Tibial nerve (tissue), 4 donors: ENCODE measurements at regions not wholly inside any gene's neighbourhood (a gene's known extent, or its start where the extent isn't known, plus 50 kb on each side); places are given as distances from the start of the nearest gene placed in this dataset.

Source experiments
- DNase-seq, 2 donors: peaks; one replicate each; pipeline ENCODE4 v3.0.0-alpha.2; 2019; ENCODE audit warnings: low spot score in 2 of 2
- H3K27ac ChIP-seq, 4 donors: fragments of 200-600 bp; sonication (generic) in 3 of 4; one replicate each; pipeline ENCODE4 v1.5.1; 2017 to 2019; ENCODE audit warnings: mild to moderate bottlenecking in 1 of 4
- H3K27me3 ChIP-seq, 2 donors: fragments of 200-600 bp; sonication (generic) in 1 of 2; one replicate each; pipeline versions ENCODE4 v1.5.1 to v1.6.0; 2017 to 2019
- H3K36me3 ChIP-seq, 3 donors: fragments of 200-600 bp; sonication (generic); one replicate each; pipeline ENCODE4 v1.5.1; 2018 to 2019
- H3K4me1 ChIP-seq, 4 donors: fragments of 200-600 bp; sonication (generic) in 3 of 4; one replicate each; pipeline ENCODE4 v1.5.1; 2017 to 2019
- H3K4me3 ChIP-seq, 4 donors: fragments of 200-600 bp; sonication (generic) in 3 of 4; one replicate each; pipeline ENCODE4 v1.5.1; 2017 to 2019; ENCODE audit warnings: mild to moderate bottlenecking in 1 of 4, moderate library complexity in 1 of 4
- H3K9me3 ChIP-seq, 4 donors: fragments of 200-600 bp; sonication (generic) in 3 of 4; one replicate each; pipeline ENCODE4 v1.5.1; 2017 to 2019
- EP300 ChIP-seq, 2 donors: sonication (generic); formaldehyde crosslinking; IDR thresholded peaks; one replicate each; pipeline ENCODE4 v1.6.1; 2017; ENCODE audit warnings: antibody characterized with exemption in 2 of 2, mild to moderate bottlenecking in 1 of 2
- POLR2A ChIP-seq, 2 donors: fragments of 450-650 bp; IDR thresholded peaks; one replicate each; pipeline ENCODE4 v1.6.1; 2017; ENCODE audit warnings: antibody characterized with exemption in 2 of 2, mild to moderate bottlenecking in 2 of 2, moderate library complexity in 2 of 2
- WGBS, 2 donors: methylation state at CpG; one replicate each; pipeline ENCODE4 v1.1.5; 2018; 5-methylcytosine and 5-hydroxymethylcytosine counted together
- TF ChIP-seq, protein P1 (sequence below), 5 experiments: fragments of 200-600 bp in 3 of 5; fragments of 450-650 bp in 2 of 5; sonication (generic) in 3 of 5; IDR thresholded peaks; one replicate each; pipeline ENCODE4 v1.5.1; 2016 to 2019; ENCODE audit warnings: antibody characterized with exemption in 5 of 5, mild to moderate bottlenecking in 3 of 5, moderate library complexity in 2 of 5

DNA sequence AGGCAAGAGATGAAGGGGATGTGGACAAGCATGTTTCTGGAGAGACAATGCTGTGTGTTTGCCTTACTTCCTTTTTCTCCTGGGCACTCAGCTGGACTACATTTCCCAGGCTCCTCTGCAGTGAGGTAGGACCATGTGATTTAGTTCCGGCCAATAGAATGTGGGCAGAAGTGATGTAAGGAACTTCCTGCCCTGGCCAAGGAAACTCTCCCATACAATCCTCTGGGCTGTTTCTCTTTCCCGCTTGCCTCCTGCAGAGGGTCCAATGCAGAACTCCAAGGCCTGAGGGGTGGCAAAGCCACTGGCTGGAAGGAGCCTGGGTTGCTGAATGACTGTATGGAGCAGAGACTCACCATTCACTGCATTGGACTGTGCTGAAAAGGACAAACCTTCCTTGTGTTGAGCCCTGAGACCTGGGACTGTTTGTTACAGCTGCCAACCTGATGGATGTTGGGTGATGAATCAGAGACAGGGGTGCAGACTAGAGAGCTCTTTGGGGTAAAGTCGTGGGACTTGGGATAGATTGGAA is 82.7 kb upstream of the SLC6A6 start:
- DNase-seq, result no peak
- H3K27ac ChIP-seq, result no peak overlapping the region
- H3K9me3 ChIP-seq, result peaks cover 0 to 15% (median 0%) of the 10 kb centered on the region in 4 donors
- 69 to 72% methylated on average over 3 of the region's 3 CpGs for WGBS, 2 donors
- H3K4me3 ChIP-seq, result no peak overlapping the region
- TF ChIP-seq, protein P1, sequence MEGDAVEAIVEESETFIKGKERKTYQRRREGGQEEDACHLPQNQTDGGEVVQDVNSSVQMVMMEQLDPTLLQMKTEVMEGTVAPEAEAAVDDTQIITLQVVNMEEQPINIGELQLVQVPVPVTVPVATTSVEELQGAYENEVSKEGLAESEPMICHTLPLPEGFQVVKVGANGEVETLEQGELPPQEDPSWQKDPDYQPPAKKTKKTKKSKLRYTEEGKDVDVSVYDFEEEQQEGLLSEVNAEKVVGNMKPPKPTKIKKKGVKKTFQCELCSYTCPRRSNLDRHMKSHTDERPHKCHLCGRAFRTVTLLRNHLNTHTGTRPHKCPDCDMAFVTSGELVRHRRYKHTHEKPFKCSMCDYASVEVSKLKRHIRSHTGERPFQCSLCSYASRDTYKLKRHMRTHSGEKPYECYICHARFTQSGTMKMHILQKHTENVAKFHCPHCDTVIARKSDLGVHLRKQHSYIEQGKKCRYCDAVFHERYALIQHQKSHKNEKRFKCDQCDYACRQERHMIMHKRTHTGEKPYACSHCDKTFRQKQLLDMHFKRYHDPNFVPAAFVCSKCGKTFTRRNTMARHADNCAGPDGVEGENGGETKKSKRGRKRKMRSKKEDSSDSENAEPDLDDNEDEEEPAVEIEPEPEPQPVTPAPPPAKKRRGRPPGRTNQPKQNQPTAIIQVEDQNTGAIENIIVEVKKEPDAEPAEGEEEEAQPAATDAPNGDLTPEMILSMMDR (IDR thresholded peaks at IDR 0.05), result no peak
- TF ChIP-seq EP300 (IDR thresholded peaks at IDR 0.05) (no peak), POLR2A (IDR thresholded peaks at IDR 0.05) (no peak)
- H3K36me3 ChIP-seq, result no peaks in the 10 kb centered on the region
- H3K27me3 ChIP-seq, result peaks cover 0 to 2% of the 10 kb centered on the region in 2 donors
- H3K4me1 ChIP-seq, result no peaks in the 10 kb centered on the region

DNA sequence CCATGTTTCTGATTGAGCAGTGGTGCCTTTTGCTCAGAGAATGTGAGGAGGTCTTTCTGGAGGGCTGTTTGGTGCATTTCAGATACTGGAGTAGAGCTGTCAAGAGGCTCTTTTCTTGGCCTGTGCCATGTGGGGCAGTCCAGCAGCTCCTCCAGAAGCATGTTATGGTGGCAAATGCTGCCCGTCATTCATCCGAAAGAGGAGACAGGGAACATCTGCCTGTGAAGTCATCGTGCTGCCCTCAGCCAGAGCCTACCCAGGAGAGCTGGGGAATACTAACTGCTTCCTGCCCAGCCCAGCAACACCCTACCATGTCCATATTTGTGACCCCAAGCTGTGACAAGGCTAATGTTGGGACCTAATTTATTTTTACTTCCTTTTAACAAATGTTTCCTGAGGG is 82.2 kb upstream of the SLC6A6 start:
- Histone ChIP-seq H3K36me3 (no peaks in the 10 kb centered on the region), H3K9me3 (peaks cover 0 to 15% (median 0%) of the 10 kb centered on the region in 4 donors), H3K4me3 (no peak overlapping the region), H3K4me1 (no peaks in the 10 kb centered on the region), H3K27ac (no peak overlapping the region), H3K27me3 (peaks cover 0 to 2% of the 10 kb centered on the region in 2 donors)
- 96 to 98% methylated on average over 3 of the region's 3 CpGs for WGBS, 2 donors
- TF ChIP-seq POLR2A (IDR thresholded peaks at IDR 0.05) (no peak), EP300 (IDR thresholded peaks at IDR 0.05) (no peak)
- TF ChIP-seq, protein P1 (IDR thresholded peaks at IDR 0.05), result no peak
- DNase-seq, result no peak

DNA sequence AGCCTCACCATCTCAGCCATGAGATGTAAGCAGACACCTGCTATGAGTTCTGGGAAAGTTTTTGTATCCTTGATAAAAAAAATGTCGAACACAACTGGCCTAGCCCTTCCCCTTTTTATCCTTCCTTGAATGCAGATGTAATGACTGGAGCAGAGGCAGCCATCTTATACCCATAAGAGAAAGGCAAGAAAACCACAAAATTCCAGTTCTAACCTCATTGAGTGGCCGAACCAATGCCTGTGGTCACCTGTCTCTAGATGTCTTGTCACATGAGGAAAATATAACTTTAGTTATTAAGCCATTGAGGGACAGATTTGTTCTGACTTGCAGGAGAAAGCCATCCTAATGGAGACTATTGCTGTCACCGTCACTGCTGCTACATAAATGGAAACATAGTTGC is 80.4 kb upstream of the SLC6A6 start:
- no peak for DNase-seq
- TF ChIP-seq EP300 (IDR thresholded peaks at IDR 0.05) (no peak), POLR2A (IDR thresholded peaks at IDR 0.05) (no peak)
- TF ChIP-seq, protein P1 (IDR thresholded peaks at IDR 0.05), result no peak
- peaks cover 0 to 15% (median 0%) of the 10 kb centered on the region in 4 donors for H3K9me3 ChIP-seq
- no peak overlapping the region for H3K4me3 ChIP-seq
- H3K36me3 ChIP-seq, result no peaks in the 10 kb centered on the region
- H3K27me3 ChIP-seq, result peaks cover 0 to 2% of the 10 kb centered on the region in 2 donors
- no peak overlapping the region for H3K27ac ChIP-seq
- WGBS, 2 donors, result 87 to 92% methylated on average over 3 of the region's 3 CpGs
- no peaks in the 10 kb centered on the region for H3K4me1 ChIP-seq

DNA sequence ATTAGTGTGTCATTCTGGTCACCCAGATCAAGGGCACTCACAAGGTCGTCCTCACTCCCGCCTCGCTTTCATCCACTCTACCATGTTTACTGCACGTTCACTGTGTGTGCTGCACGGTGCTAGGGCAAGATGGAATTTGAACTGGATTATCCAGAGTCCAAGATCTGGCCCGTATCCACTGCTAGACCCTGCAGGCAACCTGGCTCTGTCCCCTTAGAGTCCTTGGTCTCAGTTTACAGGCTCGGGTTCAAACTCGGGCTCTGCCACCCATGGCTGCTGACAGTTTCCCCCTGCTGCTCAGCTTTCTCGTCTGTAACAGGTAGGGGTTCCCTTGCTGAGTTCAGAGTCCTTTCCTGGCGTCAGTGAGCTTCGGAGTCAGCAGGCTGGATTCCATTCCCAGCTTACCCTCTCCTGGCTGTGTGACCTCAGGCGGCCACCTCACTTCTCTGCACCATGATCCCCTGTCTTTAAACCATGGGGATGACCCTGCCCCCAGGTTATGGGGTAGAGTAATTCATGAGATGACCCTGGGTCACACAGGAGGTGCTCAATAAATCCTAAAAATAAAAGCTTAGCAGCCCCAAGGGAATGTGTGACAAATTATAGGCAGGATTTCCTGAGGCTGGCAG is 79.6 kb upstream of the SLC6A6 start:
- Histone ChIP-seq H3K4me1 (no peaks in the 10 kb centered on the region), H3K27ac (no peak overlapping the region), H3K36me3 (no peaks in the 10 kb centered on the region), H3K4me3 (no peak overlapping the region), H3K9me3 (peaks cover 0 to 15% (median 0%) of the 10 kb centered on the region in 4 donors), H3K27me3 (peaks cover 0 to 2% of the 10 kb centered on the region in 2 donors)
- no peak for TF ChIP-seq POLR2A (IDR thresholded peaks at IDR 0.05)
- TF ChIP-seq, protein P1 (IDR thresholded peaks at IDR 0.05), result no peak
- TF ChIP-seq EP300 (IDR thresholded peaks at IDR 0.05), result no peak
- no peak for DNase-seq
- WGBS, 2 donors, result 57 to 66% methylated on average over 12 of the region's 12 CpGs

DNA sequence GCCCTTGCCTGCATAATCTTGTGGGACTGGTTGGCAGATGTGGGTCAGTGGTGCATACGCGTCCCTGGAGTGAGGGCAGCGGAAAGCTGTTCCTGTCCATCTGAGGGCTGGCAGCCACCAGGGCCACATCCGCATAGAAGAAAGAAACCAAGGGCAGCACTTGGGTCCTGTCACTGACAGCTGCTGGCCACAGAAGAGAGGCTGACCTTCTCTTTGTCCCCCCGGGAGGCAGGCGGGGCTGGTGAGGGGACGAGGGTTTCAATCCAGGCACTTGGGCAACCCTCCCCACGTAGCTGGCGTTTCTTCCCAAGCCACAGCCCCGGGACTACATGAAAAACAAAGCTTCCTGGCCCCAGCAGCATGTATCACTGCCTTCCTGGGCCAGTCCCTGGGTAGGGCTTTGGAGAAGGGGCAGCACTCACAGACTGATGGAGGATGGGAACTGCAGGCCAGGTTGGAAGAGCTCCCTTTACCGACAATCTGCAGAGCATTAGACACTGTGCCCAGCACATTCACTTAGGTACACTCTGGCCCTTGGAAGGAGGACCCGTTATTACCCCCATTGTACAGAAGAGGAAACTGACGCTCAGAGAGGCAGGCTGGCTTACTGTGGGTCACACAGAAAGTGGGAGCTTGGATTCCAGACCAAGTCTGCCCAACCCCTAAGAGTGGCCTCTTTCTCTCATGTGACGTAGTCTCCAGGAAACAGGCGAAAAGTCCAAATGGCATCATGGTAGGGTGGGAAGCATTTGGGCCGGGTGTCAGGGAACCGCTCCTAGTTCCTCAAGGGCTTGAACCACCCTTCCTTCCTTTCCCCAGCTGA is 78.8 kb upstream of the SLC6A6 start:
- peaks cover 0 to 2% of the 10 kb centered on the region in 2 donors for H3K27me3 ChIP-seq
- no peaks in the 10 kb centered on the region for H3K36me3 ChIP-seq
- DNase-seq, result no peak
- H3K27ac ChIP-seq, result no peak overlapping the region
- no peaks in the 10 kb centered on the region for H3K4me1 ChIP-seq
- H3K4me3 ChIP-seq, result no peak overlapping the region
- H3K9me3 ChIP-seq, result peaks cover 0 to 15% (median 0%) of the 10 kb centered on the region in 4 donors
- WGBS, 2 donors, result 72% methylated on average over 16 of the region's 17 CpGs
- TF ChIP-seq EP300 (IDR thresholded peaks at IDR 0.05) (no peak), POLR2A (IDR thresholded peaks at IDR 0.05) (no peak)
- TF ChIP-seq, protein P1 (IDR thresholded peaks at IDR 0.05), result no peak
